Activated naive CD4-positive, alpha-beta T cell treated with anti-CD3 and anti-CD28 coated beads, Interleukin-2, amount 50 U/mL, for 16 hours (primary cell): ENCODE measurements at regions not wholly inside any gene's neighbourhood (a gene's known extent, or its start where the extent isn't known, plus 50 kb on each side); places are given as distances from the start of the nearest gene placed in this dataset.

ENCODE experiments used
- DNase-seq: peaks from one replicate; pipeline ENCODE4 v3.0.0-alpha.2; 2020

DNA sequence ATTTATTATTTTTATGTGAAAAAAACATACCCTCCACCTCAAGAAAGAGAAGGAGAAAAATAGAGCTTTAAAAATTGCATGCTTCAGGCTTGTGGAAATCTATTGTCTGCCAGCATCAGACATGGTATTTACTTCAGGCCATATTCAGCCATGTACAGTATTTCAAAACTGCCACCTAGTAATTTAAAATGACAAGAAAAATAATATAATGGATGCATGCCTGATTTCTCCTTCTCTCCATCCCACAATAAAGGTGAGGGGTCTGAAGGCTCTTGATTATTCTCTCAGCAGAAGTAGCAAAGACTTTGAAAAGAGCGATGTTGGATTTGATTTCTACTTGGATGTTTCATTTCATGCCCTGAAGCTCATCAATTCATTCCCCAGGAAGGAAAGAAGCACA, 250.7 kb downstream of the TBC1D4 start:
- DNase-seq, result no peak

DNA sequence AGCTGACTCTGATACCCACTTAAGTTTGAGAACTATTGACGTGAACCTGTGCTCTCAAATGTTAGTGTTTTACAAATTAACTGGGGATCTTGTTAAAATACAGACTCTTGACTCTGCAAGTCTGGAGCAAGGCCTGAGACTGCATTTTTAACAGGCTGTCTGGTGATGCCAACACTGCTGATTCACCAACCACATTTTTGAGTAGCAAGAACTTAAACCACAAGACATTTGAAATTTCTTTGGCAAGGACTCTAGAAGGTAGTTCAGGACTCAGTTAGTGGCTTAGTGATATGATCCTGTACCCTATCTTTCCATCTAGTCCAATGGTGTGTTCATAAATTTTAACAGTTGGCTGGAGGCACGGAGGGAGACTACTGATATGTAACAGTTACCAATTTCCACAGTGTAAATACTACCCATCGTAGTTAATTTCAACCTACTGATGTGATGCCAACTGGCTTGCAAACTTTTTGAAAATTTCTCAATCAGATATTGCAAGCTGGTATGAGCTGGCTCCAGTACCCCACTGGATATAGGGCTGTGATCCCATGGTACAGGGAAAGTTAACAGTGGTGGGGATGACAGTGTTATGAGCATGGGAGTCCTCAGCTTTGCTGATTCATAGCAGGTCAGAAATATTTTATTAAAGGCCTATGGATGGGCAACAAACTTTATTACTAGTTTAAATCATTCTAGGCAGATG, 255.1 kb downstream of the TBC1D4 start:
- no peak for DNase-seq

DNA sequence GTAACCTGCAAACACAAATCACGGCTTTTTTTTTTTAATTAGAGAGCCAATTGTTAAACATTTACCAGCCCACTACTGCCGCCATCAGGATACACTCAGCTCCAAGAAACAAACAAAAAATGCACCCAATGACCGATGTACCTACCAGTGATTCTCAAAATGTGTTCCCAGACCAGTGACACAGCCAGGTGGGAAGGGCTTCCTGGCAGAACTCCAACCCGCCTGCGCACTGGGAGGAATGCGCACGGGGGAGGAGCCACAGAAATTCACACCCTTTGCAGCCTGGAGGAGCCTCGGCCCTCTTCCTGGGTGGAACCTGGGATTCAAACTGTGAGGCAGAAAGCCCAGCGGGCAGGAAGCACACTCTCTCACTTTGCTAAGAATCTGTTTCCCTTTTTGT, 255.9 kb downstream of the TBC1D4 start:
- DNase-seq, result no peak

DNA sequence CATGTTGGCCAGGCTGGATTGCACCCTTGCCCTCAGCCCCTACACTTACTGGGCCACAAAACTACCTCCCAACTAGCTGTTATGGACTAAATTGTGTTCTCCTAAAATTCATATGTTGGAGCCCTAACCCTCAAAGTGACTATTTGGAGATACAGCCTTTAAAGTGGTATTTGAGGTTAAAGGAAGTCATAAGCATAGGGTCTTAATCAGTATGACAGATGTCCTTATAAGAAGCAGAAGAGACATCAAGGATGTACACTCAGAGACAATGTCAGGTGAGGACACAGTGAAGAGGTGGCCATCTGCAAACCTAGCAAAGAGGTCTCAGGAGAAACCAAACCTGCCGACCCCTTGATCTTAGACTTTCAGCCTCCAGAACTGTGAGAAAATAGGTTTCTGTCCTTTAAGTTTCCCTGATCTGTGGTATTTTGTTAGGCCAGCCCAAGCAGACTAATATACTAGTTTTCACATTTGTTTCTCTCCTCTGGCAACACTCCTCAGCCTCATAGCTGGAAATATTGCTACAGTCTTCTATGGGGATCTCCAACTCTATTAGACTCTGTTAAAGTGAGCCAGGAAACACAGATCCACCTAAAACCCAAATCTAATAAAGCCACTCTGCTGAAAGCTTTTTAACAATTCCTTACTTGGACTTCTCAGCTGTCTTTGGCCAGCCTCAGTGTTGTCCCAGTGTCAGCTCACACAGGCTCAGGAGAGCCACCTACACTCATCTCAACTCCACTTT, 256.5 kb downstream of the TBC1D4 start:
- no peak for DNase-seq

DNA sequence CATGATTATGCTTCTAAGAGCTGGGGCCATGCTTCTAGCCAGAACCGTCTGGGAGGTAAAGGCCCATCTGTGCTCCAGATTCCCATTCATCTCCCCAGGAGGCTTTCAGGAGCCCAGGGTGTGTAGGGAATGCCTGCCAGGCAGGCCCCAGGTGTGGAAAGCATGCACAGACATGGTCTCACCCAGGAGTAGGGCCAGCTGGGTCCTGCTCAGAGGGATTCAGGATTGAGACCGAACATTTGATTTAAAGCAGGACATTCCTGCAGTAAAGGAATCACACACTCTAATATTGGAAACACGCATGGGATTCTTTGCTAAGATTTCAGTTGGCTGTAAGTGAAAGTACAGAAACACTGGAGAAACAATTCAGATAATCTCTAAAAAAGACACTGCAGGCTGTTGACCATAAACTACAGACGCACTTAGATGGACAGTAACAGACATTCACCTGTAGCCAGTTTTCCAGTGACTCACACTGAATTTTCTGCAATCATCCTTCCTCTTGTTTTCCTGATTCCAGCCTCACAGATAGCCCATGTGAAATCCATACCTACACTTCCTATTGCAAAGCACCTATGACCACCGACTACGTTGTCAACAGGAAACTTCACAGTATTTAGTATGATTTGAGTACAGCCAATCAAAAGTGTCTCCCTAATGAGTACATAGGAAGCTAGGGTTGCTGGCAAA, 257.8 kb downstream of the TBC1D4 start:
- DNase-seq, result no peak

DNA sequence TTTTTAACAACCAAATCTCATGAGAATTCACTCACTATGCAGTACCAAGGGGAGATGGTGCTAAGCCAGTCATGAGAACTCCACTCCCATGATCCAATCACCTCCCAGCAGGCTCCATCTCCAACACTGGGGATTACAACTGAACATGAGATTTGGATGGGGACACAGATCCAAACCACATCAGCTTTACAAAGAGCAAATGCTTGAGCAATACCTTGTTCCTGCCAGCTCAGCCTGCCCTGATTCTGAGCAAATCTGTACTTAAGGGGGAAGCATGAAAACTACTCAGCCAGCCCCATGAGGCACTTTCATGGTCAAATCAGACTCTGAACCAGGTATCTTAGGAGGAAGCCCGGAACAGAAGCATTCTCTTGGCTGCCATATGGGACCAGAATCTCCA, 259.9 kb downstream of the TBC1D4 start:
- no peak for DNase-seq

DNA sequence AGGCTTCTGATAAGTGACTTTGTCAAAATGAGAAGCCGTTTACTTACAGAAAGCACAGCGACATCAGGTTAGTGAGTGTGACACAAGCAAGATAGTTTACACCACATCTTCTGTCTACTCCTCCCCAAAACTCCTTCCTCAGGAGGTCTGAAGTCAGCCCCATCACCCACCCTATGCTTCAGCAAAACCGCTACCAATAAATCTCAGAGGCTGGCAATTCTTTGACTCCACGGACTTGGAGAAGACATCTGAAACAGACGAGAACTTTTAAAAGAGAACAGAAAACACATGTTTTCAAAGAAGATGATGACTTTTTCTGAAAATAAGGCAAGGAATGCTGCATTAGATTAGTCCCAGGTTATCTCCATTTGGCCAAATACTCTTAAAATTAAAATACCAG, 261.1 kb downstream of the TBC1D4 start:
- no peak for DNase-seq

DNA sequence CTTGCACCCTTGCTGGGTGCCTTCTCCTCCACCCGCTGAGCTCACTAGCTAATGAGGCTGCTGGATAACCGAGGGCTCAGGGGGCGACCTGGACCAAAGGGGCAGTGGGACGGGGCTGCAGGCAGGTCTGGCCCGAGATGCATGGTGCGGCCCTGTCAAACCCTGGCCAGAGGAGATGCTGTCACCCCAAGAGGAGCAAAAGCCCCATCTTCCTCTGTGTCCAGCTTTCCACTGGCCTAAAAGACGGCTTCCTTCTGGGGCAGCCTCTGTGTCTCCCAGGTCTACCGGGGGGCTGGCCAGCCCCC, 261.8 kb downstream of the TBC1D4 start:
- DNase-seq, result no peak

DNA sequence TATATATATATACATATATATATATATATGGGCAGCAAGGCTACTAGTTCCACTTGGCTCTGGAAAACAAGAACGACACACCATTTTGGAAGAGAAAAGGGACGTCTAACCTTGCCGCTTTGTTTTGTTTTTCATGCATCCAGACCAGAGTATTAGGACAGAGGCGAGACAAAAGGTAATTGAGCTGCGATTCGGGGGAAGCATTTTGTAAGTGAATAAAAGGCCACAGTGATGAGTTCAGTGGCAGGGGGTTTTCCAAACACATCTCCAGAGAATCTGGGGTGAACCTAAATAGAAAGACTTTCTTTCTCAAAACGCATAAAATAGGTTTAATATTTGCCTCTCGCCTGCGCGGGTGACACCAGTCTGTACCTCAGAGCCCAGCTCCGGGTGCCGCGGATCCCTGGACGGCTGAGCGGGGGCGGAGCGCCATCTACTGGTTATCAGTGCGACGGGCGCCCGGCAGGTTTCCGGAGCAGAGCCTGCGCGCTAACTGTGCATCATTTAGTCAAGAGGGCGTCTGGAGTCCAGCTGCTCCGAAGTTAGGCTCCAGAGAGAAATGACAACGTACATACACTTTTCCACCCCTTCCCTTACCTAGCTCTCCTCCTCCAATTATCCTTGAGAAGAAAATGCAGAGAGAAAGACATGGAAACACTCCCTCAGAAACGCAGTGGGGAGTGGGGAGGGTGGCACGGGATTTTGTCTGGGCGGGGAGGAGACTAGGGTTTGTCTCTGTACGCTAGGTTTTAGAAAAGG, 262.3 kb downstream of the TBC1D4 start:
- DNase-seq, result peak; percentile 86

DNA sequence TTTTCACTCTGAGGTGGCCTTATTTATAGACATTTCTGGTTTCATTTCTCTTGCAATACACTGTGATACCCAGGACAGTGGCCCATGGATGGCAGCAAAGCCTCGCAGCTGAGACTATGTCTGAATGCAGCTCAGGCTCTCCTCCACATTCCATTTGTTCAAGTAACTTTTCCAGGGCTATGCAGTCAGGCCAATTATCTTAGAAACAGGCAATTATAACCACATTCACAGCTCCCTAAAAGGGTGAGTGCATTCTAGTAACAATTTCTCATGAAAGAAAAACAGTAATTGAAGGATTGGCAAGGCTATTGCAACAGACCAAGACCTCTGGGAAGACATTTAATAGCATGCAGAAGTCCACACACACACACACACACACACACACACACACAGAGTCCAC, 264.0 kb downstream of the TBC1D4 start:
- DNase-seq, result no peak

DNA sequence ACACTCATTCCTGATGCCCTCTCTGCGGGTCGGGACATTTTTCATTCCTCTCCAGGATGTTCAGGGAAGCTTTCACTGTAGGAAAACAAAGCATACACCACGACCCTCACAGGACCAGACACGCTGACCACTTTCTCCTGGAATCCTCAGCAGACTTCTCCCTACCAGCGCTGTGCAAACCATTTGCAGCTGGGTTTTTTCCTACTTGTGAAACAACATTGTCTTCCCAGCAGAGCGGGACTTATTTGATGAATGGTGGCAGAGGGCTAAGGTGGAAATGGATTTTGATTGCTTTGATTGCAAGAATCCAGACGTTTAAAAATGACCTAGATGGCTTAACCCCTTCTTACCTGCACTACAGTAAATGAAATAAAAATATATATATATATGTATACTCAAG, 265.9 kb downstream of the TBC1D4 start:
- DNase-seq, result no peak

DNA sequence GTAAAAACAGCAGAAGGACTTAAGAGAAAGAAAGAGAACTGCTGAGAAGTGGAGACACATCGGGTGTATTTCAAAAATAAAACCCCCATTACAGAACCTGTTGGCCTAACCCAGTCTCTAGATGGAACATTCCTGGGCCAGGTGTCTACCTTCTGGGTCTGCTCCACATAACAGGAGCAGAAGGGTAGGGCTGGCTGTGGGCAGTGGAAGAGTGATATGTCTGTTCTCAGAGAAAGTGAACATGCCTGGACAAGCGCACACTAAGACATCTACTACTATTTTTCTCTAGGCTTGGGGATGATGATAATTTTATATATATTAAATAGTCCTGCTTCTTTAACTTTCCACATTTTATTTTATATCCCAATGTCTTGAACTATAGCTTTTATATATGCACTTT, 267.1 kb downstream of the TBC1D4 start:
- DNase-seq, result no peak

DNA sequence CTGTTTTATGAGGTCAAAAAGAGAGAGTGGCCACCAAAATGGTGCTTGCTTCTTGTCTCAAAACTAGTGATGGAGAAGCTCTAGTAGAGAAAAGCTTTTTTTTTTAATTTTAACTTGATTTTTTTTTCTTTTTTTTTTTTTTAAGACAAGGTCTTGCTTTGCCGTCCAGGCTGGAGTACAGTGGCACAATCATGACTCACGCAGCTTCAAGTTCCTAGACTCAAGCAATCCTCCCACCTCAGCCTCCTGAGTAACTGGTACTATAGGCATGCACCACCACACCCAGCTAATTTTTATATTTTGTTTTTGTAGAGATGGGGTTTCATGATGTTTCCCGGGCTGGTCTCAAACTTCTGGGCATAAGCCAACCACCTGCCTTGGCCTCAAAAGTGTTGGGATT, 279.0 kb downstream of the TBC1D4 start:
- DNase-seq, result no peak

DNA sequence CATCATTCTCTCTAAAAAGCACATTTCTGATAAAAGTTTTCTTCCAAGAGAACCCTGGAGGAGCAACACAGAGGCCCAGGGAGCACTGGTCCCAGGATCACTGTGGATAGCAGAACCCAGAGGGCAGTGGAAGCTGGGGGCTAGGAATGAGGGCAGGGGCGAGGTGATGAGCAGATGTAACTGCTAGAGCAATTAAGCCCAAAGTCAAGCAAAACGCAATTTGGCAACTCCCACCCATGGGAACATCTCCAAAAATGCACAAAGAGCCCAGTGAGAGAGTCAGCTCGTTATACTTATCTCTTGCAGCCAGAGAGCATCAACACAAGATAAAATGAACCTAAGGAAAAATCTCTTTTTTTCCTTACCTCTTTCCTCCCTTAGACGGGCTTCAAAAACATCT, 284.2 kb downstream of the TBC1D4 start:
- no peak for DNase-seq

DNA sequence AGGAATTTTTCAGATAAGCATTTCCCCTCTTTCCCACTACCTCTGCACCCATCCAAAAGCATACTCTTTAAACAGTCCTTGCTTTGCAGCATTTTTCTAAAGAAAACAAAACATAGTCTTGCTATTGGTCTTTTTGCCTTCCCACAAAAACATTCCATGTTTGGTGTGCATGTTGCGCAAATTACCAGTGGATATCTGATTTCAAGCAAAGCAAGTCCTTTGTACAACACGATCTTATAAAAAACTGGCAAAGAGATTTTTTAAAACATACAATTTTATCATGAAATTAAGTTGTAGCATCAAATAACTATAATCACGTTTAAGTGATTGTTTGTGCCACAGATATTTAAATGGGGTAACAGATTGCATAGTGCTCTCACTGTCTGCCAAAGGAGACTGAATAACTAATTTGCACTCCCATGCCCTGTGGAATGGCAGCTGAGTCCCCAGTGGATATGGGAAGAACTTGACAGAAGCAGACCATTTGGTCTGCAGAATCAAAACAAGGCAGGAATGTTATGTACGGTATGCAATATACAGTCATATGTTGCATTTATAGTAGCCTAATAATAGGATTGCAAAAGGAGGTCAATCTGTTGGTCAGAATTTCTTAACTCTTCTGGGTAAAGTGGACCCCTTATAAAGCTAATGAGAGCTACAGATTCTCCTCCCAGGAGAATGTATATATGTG, 285.7 kb downstream of the TBC1D4 start:
- no peak for DNase-seq

DNA sequence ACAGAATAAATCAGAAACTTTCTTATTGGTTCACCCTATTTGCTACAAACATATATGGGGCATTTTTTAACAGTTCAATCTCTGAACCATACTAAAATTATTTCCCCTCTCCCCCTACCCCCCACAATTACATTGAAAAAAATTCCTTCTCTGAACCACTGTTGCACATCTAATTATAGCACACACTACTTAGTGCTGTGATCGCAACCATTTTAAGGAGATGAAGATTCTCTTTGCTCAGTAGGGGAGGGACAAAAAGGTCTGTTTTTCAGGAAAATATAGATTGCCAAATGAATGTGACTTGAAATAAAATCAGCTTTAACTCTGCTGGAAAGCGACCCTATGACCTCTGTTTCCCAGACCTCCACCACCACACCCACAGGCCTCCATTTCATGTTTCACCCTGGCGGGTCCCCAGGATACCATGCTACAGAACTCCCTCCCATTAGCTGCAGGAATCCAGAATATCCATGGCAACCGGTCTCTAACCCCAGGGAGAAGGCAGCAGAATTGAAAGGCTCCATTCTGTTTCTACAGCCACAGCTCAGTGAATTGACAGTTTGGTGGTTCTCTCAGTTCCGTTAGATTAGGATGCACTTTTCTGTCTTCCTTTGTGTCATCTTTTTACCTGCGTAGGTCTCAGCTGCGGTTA, 286.3 kb downstream of the TBC1D4 start:
- no peak for DNase-seq

DNA sequence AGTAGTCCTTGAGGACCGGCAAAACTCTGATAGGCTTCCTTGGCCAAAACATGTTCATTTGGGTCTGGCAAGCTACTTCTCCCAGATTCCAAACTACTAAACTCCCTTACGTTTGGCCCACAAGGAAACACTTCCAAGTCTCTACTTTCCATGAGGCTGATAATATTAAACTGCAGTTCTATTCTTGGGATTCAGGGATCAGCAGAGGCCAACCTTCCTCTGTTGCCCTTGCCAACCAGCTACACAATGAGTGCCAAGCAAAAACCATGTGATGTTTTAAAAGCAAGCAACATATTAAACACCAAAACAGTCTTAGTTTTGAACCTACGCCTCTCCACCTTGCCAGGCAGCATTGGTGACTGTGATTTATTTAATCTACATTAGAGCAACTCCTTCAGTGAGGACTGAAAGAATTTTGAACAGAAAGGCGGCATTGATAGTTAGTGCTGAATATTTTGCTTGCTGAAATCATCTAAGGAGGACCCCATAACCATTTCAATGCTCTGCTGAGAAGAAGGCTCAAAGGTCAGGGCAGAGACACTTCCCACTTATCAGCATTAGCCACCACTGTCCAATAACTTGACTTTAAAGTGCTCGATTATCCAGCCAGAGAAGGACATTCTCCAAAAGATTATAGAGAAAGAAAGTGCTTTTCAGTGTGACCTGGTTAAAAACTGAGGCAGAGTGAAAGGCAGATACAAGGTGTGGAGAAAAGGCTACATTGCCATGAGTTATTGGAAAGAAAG, 287.1 kb downstream of the TBC1D4 start:
- DNase-seq, result no peak

DNA sequence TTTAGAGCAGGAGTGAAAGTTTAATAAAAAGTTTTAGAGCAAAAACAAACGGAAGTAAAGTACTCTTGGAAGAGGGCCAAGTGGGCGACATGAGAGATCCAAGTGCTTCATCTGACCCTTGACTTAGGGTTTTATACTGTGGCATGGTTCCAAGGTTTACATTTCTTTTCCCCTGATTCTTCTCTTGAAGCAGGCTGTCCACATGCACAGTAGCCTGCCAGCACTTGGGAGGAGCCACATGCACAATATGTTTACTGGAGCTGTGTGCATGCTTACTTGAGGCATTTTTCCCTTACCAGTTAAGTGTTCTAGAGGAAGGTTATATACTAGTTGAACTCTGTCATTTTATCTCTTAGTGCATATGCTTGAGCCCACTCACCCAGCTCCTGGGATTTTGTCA, 295.6 kb downstream of the TBC1D4 start:
- no peak for DNase-seq

DNA sequence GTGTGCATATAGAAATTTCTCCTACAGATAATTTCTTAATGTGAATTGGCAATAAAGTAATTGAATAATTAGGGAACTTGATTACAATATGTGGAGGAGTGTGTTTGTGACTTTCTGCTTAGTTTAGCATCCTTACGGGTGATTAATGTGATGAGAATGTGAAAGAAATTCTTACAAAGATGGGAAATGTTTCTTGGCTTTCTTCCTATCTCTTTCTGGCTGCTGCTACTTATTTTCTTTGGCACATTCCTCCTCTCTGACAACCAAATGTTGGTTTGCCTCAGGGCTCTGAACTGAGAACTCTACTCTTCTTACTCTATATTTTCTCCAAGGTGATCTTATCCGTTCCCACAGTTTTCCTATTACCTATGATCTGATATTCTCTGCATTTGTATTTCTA, 300.1 kb downstream of the TBC1D4 start:
- DNase-seq, result no peak

DNA sequence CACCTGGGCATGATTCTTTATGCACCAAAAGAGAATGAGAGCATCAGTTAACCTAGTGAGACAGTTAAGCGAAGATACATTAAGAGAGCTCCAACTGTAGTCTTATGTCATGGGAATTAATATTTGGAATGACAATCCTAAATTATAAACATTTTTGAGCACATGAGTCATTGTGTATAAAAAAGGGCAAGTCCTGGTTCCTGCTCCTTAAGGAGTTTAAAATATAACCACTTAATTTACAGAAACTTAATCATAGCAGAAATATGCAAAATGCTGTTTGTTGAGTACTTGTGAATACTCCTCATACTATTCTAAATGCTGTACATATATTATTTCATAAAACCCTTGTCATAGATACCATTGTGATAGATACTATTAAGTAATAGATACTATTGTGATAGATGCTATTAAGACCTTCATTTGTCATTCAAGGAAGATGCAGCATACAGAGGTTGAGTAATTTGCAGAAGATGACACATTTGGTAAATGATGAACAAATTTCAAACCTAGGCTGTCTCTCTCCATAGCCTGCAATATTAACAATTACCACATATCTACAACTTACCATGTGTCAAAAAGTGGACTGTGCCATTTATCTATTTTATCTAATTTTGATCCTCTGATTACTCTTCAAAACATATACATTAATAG, 301.0 kb downstream of the TBC1D4 start:
- no peak for DNase-seq

DNA sequence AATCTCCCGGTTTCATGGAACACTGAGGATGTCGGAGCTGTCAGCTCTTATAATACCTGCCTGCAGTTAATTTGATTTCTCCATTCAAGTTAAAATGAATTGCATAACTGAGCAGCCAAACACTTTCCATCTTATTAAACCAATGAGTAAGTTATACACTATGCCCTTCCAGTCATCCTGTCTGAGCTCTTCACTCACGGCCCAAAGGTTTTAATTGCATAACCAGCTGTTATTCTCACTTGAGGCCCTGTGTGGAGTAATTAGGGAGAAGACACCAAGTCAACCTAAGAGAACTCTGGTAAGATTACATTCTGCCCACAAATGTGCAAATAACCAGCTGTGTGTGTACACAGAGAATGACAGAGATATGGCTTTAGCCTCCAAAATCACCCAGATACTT, 303.5 kb downstream of the TBC1D4 start:
- DNase-seq, result no peak
